ENCODE measurements at regions not wholly inside any gene's neighbourhood (a gene's known extent, or its start where the extent isn't known, plus 50 kb on each side); places are given as distances from the start of the nearest gene placed in this dataset.

DNA sequence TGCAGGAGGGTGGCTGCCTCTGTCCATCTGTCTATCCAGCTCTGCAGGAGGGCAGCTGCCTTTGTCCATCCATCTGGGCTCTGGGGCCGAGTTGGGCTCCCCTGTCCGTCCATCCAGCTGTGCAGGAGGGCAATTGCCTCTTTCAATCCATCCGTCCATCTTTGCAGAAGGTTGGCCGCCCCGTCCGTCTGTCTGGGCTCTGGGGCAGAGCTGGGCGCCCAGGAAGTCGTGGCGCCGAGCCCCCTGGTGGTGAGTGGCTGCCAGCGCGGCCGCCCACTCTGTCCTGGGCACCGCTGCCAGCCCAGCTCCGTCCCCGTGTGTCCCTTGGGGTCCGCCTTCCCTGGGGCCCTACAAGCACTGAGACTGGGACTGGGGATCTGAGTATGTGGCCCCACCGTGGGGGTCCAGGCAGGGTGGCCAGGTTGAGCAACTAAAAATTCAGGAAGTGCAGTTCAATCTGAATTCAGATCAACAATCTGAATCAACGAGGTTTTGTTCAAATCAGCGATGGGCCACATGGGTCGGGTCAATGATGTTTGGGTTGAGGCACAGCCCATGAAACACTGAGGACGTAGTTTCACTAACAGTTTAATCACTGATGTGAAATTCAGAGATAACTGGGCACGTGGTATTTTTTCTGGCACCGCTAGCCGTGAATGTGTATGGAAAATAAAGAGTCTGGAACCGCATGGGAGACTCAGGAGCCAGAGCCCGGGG, 99.1 kb upstream of the ACTRT2 start (continued):
- TF ChIP-seq SIX5 (IDR thresholded peaks at IDR 0.05; ENCODE audit: low read depth, low read length) (no peak), KDM1A (IDR thresholded peaks at IDR 0.05; ENCODE audit: borderline replicate concordance, low read length) (no peak), POLR2AphosphoS5 (IDR thresholded peaks at IDR 0.05; ENCODE audit: low read depth, low read length) (no peak)
